Prostate gland (tissue), 2 donors: ENCODE measurements at regions not wholly inside any gene's neighbourhood (a gene's known extent, or its start where the extent isn't known, plus 50 kb on each side); places are given as distances from the start of the nearest gene placed in this dataset.

Experiments used
- DNase-seq: peaks from one replicate; pipeline ENCODE4 v3.0.0-alpha.2; 2019; ENCODE audit warnings: low spot score
- H3K27ac ChIP-seq, 2 donors: fragments of 200-600 bp; sonication (generic); 2 replicates each; pipeline ENCODE4 v1.5.1; 2017 to 2019
- H3K27me3 ChIP-seq: fragments of 200-600 bp; sonication (generic); replicated peaks from 2 replicates; pipeline ENCODE4 v1.5.1; 2019; ENCODE audit not compliant: insufficient read depth
- H3K36me3 ChIP-seq, 2 donors: fragments of 200-600 bp; sonication (generic); 1 replicate in 1 of 2; 2 replicates in 1 of 2; pipeline versions ENCODE4 v1.5.1 to v1.8.1; 2017 to 2019
- H3K4me1 ChIP-seq: fragments of 200-600 bp; sonication (generic); replicated peaks from 2 replicates; pipeline ENCODE4 v1.5.1; 2019
- H3K4me3 ChIP-seq, 2 donors: fragments of 200-600 bp; sonication (generic); 2 replicates each; pipeline ENCODE4 v1.5.1; 2017 to 2019
- H3K9me3 ChIP-seq: fragments of 200-600 bp; sonication (generic); 2 replicates; pipeline ENCODE4 v1.5.1; 2017
- CTCF ChIP-seq, 4 experiments: fragments of 200-600 bp in 2 of 4; fragments of 450-650 bp in 2 of 4; sonication (generic) in 2 of 4; IDR thresholded peaks; 1 replicate in 3 of 4; 2 replicates in 1 of 4; pipeline ENCODE4 v1.5.1; 2016 to 2019; ENCODE audit warnings: antibody characterized with exemption in 4 of 4, mild to moderate bottlenecking in 2 of 4, moderate library complexity in 2 of 4
- POLR2A ChIP-seq: fragments of 450-650 bp; IDR thresholded peaks from one replicate; pipeline ENCODE4 v1.6.1; 2016; ENCODE audit warnings: antibody characterized with exemption, mild to moderate bottlenecking
- POLR2AphosphoS5 ChIP-seq: sonication (generic); formaldehyde crosslinking; IDR thresholded peaks from one replicate; pipeline ENCODE4 v1.6.1; 2017; ENCODE audit warnings: antibody characterized with exemption
- WGBS: methylation state at CpG from one replicate; pipeline ENCODE4 v1.1.5; 2018; 5-methylcytosine and 5-hydroxymethylcytosine counted together
- intact Hi-C: fragments of 100-400 bp; cut with DNase I; formaldehyde crosslinking; loops from one replicate; pipeline ENCODE4 v1.14.2; 2022

- 55% methylated on average over 9 of the region's 9 CpGs for WGBS
Observed at GRCh38 chr5:137808503-137809135, 54.5 kb upstream of the HNRNPA0 start.

GRCh38 chr5:137815202-137815990, 52.3 kb upstream of the MYOT start:
- Histone ChIP-seq H3K9me3 (no peaks in the 10 kb centered on the region), H3K4me3 (no peak overlapping the region), H3K27ac (peak overlapping the region; percentile 50 to 59), H3K27me3 (no peaks in the 10 kb centered on the region), H3K4me1 (no peaks in the 10 kb centered on the region), H3K36me3 (no peaks in the 10 kb centered on the region)
- DNase-seq, result peak; percentile 73
- intact Hi-C loops, result no loop called here
- peak; percentile 87 for TF ChIP-seq POLR2AphosphoS5
- TF ChIP-seq POLR2A, result no peak
- WGBS, result 21% methylated on average over 3 of the region's 3 CpGs

More at GRCh38 chr5:137808503-137809135, 54.5 kb upstream of the HNRNPA0 start:
- H3K4me3 ChIP-seq, result no peak overlapping the region
- intact Hi-C loops, result no loop called here
- H3K9me3 ChIP-seq, result no peaks in the 10 kb centered on the region
- no peaks in the 10 kb centered on the region for H3K36me3 ChIP-seq
- no peaks in the 10 kb centered on the region for H3K27me3 ChIP-seq
- peaks cover 3% of the 10 kb centered on the region for H3K4me1 ChIP-seq
- no peak overlapping the region for H3K27ac ChIP-seq
- DNase-seq, result no peak
- TF ChIP-seq POLR2AphosphoS5 (no peak), CTCF (IDR thresholded peaks at IDR 0.05) (no peak), POLR2A (no peak)
